NOMO-1 (cell line): ENCODE measurements at regions not wholly inside any gene's neighbourhood (a gene's known extent, or its start where the extent isn't known, plus 50 kb on each side); places are given as distances from the start of the nearest gene placed in this dataset.
"Not testable (repeated sequence)": the region's sequence is repeated elsewhere in the genome, so short reads cannot be mapped to it uniquely, and the experiment has no call there.

Experiments
- DNase-seq, 2 experiments: peaks; one replicate each; lab custom pipeline; 2025; ENCODE audit not compliant: unreplicated experiment in 2 of 2; lab: John Stamatoyannopoulos, UW

- no peak for DNase-seq
Measured at GRCh38 chr20:47931002-47931401, 145.7 kb upstream of the SULF2 start.

GRCh38 chr20:47929368-47930115 lies 144.3 kb upstream of the SULF2 start:
- DNase-seq, result no peak

GRCh38 chr20:47927944-47928343 lies 142.7 kb upstream of the SULF2 start:
- no peak for DNase-seq

GRCh38 chr20:47927385-47927851 lies 142.1 kb upstream of the SULF2 start:
- DNase-seq, result no peak

- no peak for DNase-seq
Measured at GRCh38 chr20:47926731-47927130, 141.4 kb upstream of the SULF2 start.

GRCh38 chr20:47925593-47925992 lies 140.3 kb upstream of the SULF2 start:
- DNase-seq, result no peak

GRCh38 chr20:47922269-47922668 lies 137.0 kb upstream of the SULF2 start:
- peak in 1 of 2 experiments; percentile 47 for DNase-seq

- DNase-seq, result not testable (repeated sequence)
Measured at GRCh38 chr20:47921829-47922228, 136.5 kb upstream of the SULF2 start.

GRCh38 chr20:47921408-47921807 lies 136.1 kb upstream of the SULF2 start:
- DNase-seq, result no peak

GRCh38 chr20:47917549-47918070 lies 132.3 kb upstream of the SULF2 start:
- peak in 1 of 2 experiments; percentile 31 for DNase-seq

GRCh38 chr20:47915495-47915894 lies 130.2 kb upstream of the SULF2 start:
- no peak for DNase-seq

- no peak for DNase-seq
Measured at GRCh38 chr20:47914792-47915191, 129.5 kb upstream of the SULF2 start.

- DNase-seq, result not testable (repeated sequence)
Measured at GRCh38 chr20:47912786-47913501, 127.7 kb upstream of the SULF2 start.

GRCh38 chr20:47912165-47912564 lies 126.9 kb upstream of the SULF2 start:
- DNase-seq, result not testable (repeated sequence)

GRCh38 chr20:47909696-47910369 lies 124.6 kb upstream of the SULF2 start:
- DNase-seq, result not testable (repeated sequence)

- DNase-seq, result not testable (repeated sequence)
Measured at GRCh38 chr20:47908361-47909035, 123.2 kb upstream of the SULF2 start.

GRCh38 chr20:47907951-47908350 lies 122.7 kb upstream of the SULF2 start:
- DNase-seq, result not testable (repeated sequence)

- DNase-seq, result no peak
Measured at GRCh38 chr20:47907031-47907675, 121.9 kb upstream of the SULF2 start.

- DNase-seq, result no peak
Measured at GRCh38 chr20:47906348-47906660, 121.0 kb upstream of the SULF2 start.

- DNase-seq, result no peak
Measured at GRCh38 chr20:47905628-47906347, 120.5 kb upstream of the SULF2 start.
